C1 segment of cervical spinal cord (tissue), 14 donors: ENCODE measurements at regions not wholly inside any gene's neighbourhood (a gene's known extent, or its start where the extent isn't known, plus 50 kb on each side); places are given as distances from the start of the nearest gene placed in this dataset.

Experiments used
- DNase-seq, 14 donors: peaks; one replicate each; lab custom pipeline; 2025; lab: John Stamatoyannopoulos, UW

DNA sequence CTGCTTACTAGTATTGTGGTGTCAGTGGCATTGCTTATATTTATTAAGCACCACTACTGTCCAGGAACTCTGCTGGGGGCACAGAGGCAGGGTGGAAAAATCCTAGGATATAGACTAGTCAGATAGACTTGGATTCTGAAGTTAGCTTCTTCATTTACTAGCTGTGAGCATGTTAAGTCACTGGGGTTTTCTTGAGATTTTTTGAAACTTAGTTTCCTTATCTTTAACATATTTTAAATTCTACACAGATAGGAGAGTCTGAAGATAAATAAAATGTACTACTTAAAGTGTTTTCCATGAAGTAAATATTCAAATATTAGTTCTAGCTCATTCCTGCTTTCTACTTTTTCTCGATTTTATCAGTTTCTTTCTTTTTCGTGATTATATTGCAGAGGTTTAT is 196.9 kb upstream of the GRID2 start:
- no peak for DNase-seq

- DNase-seq: no peak
Observed at GRCh38 chr4:92111493-92111892, 192.3 kb upstream of the GRID2 start.

DNA sequence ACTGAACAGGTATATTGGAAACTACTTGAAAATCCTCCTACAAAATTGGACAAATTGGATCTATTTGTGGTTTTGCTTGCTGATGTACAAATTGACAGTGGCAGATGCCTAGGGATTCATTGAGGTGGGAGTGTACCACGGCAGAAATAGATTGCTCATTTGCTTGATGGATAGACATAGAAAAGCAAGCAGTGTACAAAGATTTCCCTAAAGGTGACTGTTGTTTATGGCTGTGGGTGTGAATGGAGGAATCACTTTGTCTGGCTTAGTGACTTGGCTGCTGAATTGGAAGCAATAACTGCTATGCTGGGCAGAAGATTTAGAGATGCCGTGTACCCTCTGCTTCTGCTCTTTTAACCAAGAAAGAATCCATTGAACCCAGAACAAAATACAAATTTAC is 191.0 kb upstream of the GRID2 start:
- DNase-seq: no peak

GRCh38 chr4:92120810-92121498 is 182.8 kb upstream of the GRID2 start:
- peak in 2 of 14 donors; percentile 2 to 13 for DNase-seq

DNA sequence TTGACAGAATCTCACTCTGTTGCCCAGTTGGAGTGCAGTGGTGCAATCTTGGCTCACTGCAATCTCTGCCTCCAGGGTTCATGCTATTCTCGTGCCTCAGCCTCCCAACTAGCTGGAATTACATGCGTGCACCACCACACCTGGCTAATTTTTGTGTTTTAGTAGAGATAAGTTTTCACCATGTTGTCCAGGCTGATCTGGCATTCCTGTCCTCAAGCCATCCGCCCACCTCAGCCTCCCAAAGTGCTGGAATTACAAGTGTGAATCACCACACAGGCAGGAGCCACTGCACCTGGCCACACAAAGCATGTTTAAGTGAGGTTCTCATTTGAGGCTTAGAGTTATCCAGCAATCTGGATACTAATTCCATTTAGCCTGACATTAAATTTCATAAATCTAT is 180.9 kb upstream of the GRID2 start:
- no peak for DNase-seq

DNA sequence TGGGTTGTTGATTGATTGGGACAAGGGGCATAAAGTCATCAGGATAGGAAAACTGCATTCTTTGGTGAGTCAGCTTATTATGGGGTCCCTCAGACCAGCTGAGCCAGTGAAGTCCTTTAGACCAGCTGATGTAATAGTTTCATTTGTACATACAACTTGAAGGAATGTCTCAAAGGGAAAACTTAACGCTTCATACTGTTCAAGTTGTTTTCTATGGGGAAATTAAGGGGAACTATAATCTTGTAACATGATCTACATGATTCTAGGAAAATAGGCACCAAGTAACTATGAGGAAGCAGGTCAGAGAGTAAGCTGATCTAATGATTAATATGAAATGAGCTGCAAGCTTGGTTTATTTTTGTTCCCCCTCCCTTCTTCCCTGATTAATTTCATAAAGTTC is 175.1 kb upstream of the GRID2 start:
- no peak for DNase-seq

DNA sequence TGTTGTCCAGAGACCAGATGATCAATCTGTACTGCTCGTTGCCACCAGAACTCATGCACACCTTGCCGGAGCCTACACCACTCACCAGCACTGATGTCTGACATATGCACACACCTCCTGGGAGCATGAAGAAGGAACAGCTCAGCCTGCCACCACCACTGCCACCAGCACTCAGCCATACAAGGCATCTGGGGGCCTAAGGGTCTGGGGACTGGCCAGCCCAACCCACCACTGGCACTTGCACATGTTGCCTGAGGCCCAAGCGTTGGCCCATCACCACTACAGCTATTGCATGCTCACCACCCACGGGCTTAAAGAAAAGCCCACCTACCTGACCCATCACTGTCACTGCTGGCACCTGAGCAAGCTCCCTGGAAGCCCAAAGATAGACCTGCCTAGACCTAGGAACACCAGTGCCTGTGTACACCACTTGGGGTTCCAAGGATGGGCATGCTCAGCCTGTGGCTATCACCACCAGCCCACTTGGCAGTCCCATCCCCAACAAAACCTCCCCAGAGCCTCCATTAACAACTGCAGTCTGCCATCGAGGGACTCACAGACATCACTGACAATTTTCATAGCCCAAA is 174.3 kb upstream of the GRID2 start:
- no peak for DNase-seq

- DNase-seq: no peak
Observed at GRCh38 chr4:92136434-92136833, 167.3 kb upstream of the GRID2 start.

DNA sequence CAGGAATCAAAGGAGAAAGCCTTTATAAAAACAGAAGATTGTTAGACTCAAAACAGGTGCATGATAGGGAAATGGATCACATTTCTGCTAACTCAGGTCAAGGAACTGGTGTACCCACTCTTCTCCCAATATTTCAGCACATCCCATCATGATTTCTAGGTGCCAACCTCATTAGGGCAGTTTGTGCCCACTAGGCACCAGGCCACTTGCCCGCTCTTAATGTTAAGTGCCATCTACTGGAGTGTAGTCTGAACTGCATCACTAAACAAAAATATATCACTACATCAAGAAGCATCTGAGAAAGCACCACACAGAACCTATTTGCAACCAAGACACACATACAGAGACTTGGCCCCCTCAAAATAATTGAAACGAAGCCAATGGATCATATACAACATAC is 140.4 kb upstream of the GRID2 start:
- no peak for DNase-seq

DNA sequence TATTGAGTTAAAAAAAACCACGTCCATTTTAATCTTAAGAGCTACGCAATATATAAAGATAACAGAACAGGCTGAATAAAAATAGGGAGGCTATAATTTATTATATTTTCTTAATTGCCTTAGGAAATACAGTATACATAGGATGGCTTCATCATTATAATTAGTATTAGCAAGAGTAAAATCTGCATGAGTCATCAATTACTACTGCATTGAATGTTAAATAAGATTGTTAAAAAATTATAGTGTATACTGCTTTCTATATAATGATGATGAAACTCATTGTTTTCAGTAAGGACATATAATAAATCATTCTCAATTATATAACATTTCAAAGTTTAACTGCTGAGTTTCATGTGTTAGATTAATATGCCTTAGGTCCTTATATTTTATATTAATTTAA is 133.4 kb upstream of the GRID2 start:
- no peak for DNase-seq

DNA sequence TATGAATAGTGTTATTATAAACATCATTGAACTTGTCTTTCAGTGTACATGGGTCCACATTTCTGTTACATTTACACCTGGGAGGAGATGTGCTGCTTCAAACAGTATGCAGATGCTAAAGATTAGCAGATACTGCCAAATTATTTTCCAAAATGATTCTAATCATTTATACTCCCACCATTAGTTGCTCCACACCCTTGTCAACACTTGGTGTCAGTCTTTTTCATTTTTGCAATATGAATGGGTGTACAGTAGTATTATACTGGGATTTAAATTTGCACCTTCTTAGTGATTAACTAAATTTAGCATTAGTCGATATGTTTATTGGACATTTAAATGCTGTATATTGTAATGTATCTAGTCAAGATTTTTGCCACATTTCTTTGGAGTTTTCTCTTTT is 131.6 kb upstream of the GRID2 start:
- DNase-seq: peak in 1 of 14 donors; percentile 17

DNA sequence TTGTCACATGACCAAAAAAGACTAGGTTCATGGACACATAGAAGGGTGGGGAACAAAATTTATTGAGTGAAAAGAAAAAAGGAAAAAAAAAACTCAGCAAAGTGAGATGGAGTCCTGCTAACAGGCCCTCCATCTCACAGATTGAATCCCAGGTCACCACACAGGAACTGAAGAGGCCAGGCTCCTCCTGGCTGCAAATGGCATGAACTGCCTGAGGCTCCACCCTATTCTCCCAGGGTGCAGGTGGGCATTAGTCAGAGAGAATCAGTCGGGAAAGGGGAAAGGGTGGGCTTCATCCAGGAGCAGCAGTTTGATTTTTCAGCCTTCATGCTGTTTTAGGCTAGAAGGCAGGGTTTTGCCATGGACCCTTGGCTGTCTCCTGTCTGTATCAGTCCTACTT is 128.5 kb upstream of the GRID2 start:
- DNase-seq: no peak

DNA sequence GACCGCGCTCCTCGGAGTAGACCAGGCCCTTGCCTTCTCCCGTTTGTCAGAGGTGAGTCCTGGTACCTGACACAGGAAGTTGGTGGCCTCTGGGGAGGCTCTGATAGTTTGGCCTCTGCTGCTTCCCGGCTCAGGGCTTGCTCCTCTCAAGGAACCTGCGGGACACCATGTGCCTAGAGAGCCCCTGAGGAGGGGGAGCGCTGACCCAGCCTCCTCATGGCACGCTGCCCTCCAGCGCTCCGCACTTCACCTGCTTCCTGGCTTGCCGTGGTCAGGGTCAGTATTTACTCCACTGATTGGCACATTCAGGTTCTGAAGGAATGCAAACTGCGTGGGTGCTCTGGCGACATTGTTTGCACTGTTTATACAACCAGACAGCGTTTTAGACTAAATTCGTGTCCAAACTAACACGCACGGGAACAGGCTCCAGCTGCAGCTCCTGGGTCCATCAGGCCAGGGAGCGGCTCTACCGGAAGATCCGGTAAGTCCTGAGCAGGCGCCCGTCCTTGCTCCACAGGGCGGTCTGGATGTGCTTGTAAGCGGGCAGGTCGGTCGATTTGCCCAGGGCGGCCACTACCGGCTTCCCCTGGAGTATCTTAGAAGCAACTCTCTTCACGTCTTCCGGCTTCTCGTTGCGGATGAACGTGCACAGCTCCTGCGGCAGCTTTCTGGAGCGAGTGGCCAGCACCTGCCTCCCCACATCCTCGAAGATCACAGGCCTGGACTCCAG is 121.6 kb upstream of the GRID2 start:
- no peak for DNase-seq

DNA sequence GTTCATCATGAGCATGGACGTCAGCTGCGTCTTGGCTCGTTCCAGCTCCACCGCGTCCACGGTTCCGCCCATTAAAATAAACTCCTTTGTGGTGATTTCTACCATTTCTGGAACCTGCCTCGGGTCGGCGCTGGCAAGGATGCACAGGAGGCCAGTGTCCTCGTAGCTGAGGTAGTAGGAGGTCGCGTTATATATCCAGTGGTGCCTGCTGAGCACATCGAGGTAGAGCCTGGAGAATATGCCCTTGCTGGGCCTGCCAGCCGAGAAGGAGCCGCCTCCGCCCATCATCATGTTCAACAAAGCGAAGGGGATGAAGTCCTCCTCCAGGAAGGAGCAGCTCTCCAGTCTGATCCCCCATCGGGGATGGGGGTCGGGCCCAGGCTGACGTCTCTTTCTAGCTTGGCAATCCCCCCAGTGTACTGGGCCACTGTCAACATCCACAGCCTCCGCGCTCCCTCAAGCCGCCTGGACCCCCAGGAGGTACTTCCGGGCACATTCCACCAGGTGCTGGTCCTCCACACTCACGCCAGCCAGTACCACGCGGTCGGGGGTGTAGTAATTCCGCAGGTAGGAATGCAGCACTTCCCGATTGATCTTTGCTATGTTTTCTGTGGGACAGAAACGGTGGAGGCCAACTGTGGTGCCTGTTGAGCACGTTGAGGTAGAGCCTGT is 120.9 kb upstream of the GRID2 start:
- no peak for DNase-seq

DNA sequence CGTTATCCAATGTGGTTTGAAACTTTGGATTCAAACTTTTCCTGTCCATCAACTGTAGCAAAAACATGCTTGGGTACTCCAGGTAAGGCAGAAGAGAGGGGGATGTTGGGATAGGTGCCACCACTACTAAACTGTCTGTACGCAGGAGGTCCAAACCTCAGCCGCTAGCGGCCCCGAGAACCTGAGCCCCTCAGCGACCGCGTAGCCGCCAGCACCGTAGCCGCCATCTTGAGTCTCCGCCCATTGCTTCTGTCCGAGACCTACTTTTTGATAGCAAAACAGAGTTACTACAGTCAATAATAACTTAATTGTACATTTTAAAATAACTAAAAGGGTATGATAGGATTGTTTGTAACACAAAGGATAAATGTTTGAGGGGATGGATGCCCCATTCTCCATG is 119.9 kb upstream of the GRID2 start:
- DNase-seq: no peak

- DNase-seq: no peak
Observed at GRCh38 chr4:92184566-92184965, 119.2 kb upstream of the GRID2 start.

DNA sequence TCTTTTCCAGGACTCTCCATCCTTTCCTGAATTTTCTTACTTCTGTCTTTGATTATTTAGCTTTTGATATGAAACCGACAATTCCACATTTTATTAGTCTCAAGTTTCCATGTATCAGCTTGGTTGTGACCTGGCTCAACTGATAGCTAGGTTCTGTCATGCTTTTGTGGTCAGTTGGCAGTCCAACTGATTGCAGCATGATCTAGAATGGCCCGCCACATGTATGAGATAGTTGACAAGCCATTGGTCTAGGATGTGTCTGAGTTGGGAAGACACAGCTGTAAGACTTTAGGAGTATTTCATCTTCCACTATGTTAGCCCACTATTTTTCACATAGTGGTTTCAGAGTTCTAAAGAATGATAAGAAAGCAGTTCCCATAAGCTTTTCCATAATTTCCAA is 117.5 kb upstream of the GRID2 start:
- DNase-seq: no peak

GRCh38 chr4:92189146-92189545 is 114.6 kb upstream of the GRID2 start:
- no peak for DNase-seq

DNA sequence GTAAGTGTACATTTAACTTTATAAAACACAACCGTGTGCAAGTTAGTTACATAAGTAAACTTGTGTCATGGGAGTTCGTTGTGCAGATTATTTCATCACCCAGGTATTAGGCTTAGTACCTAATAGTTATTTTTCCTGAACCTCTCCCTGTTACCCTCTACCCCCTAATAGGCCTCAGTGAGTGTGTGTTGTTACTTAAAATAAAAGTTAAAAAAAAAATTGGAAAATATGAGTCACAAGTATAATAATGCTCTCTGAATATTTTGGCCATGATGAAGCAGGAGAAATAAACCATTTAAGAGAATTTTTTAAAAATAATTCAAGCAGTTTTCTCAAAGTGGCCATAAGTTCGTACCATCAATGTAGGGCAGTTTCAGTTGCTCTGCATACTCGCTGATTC is 105.1 kb upstream of the GRID2 start:
- no peak for DNase-seq

GRCh38 chr4:92199135-92199534 is 104.6 kb upstream of the GRID2 start:
- no peak for DNase-seq

DNA sequence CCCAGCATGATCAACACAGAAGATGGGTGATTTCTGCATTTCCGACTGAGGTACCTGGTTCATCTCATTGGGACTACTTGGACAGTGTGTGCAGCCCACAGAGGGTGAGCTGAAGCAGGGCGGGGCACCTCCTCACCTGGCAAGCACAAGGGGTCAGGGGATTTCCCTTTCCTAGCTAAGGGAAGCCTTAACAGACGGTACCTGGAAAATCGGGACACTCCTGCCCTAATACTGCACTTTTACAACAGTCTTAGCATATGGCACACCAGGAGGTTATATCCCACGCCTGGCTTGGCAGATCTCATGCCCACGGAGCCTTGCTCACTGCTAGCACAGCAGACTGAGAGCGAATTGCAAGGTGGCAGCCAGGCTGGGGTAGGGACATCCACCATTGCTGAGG is 92.9 kb upstream of the GRID2 start:
- peak in 1 of 14 donors; percentile 72 for DNase-seq

DNA sequence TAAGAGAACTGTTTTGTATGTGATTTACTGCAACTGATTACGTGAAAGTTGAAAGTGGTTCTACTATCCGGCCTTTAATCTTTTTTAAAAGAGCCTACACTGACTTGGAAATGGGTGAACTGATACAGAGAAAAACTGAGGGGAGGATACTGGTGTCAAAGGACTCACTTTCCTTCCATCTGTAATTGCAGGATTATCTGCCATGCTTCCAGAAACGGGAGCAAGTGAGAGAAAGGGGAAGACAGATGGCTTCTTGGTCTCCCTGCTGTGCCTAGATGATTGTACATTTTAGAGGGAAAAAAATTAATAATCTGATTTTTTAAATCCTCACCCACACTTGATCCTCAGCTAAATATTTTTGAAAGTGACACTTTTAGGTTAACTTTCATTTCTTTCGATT is 88.3 kb upstream of the GRID2 start:
- peak in 1 of 14 donors; percentile 60 for DNase-seq

- DNase-seq: no peak
Observed at GRCh38 chr4:92231511-92231910, 72.3 kb upstream of the GRID2 start.
